Chondrocyte (in vitro differentiated cells): ENCODE measurements at regions not wholly inside any gene's neighbourhood (a gene's known extent, or its start where the extent isn't known, plus 50 kb on each side); places are given as distances from the start of the nearest gene placed in this dataset.

Experiments
- DNase-seq: peaks from one replicate; pipeline ENCODE4 v3.0.0; 2021; ENCODE audit warnings: mixed read lengths, low spot score
- H3K27ac Mint-ChIP-seq: one replicate; pipeline ENCODE4 v1.8.0; 2021; ENCODE audit warnings: mild to moderate bottlenecking, moderate library complexity, mixed read lengths; ENCODE audit not compliant: unreplicated experiment
- H3K27me3 Mint-ChIP-seq: 2 replicates; pipeline ENCODE4 v1.8.0; 2021; ENCODE audit warnings: low read depth, mixed read lengths
- H3K36me3 Mint-ChIP-seq: 2 replicates; pipeline ENCODE4 v1.8.0; 2021; ENCODE audit warnings: low read depth, mixed read lengths
- H3K4me1 Mint-ChIP-seq: 2 replicates; pipeline ENCODE4 v1.8.0; 2021; ENCODE audit warnings: low read depth, mild to moderate bottlenecking, mixed read lengths
- H3K4me3 Mint-ChIP-seq: one replicate; pipeline ENCODE4 v1.8.0; 2021; ENCODE audit warnings: mild to moderate bottlenecking, moderate library complexity, mixed read lengths; ENCODE audit not compliant: unreplicated experiment
- H3K9me3 Mint-ChIP-seq: 2 replicates; pipeline ENCODE4 v1.8.0; 2021; ENCODE audit warnings: low read depth, mixed read lengths
- CTCF ChIP-seq: fragments of 200-600 bp; sonication (generic); IDR thresholded peaks from 2 replicates; pipeline ENCODE4 v1.5.0; 2021; ENCODE audit warnings: antibody characterized with exemption, mild to moderate bottlenecking, moderate library complexity

DNA sequence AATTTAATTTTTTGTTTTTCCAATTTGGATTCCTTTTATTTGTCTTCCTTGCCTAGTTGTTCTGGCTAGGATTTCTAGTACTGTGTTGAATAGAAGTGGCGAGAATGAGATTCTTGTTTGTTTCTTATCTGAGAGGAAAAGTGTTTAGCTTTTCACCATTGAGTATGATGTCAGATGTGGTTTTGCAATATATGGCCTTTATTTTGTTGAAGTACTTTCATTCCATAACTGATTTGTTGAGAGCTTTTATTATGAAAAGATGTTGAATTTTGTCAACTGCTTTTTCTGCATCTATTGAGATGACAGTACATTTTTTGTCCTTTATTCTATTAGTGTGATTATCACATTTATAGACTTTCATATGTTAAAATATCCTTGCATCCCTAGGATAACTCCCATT, 462.0 kb downstream of the CCDC91 start:
- TF ChIP-seq CTCF: no peak
- no peak for DNase-seq
- Mint-ChIP-seq H3K9me3 (peaks cover 14% of the 10 kb centered on the region), H3K27me3 (peaks cover 2% of the 10 kb centered on the region), H3K4me3 (no peak overlapping the region), H3K27ac (no peak overlapping the region), H3K36me3 (peaks cover 2% of the 10 kb centered on the region), H3K4me1 (no peaks in the 10 kb centered on the region)

DNA sequence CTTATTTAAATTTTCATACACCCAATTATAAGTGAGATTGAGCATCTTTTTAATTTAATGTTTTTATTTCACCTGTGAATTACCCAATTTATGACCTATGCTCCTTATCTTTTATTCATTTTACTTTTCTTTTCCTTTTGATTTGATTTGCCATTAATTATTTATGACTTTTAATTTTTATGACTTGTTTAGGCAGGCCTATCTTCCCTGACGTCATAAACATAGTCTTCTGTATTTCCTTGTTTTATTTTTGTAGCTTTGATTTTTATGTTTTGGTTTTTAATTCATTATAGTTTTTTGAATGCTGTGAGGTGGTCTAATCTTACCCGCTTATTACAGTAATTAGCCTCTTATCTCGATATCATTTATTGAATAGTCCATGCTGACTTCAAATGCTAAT, 467.1 kb upstream of the FAR2 start:
- Mint-ChIP-seq H3K27ac (no peak overlapping the region), H3K9me3 (peaks cover 11% of the 10 kb centered on the region), H3K36me3 (no peaks in the 10 kb centered on the region), H3K4me3 (no peak overlapping the region), H3K27me3 (no peaks in the 10 kb centered on the region), H3K4me1 (peaks cover 3% of the 10 kb centered on the region)
- TF ChIP-seq CTCF: no peak
- no peak for DNase-seq

DNA sequence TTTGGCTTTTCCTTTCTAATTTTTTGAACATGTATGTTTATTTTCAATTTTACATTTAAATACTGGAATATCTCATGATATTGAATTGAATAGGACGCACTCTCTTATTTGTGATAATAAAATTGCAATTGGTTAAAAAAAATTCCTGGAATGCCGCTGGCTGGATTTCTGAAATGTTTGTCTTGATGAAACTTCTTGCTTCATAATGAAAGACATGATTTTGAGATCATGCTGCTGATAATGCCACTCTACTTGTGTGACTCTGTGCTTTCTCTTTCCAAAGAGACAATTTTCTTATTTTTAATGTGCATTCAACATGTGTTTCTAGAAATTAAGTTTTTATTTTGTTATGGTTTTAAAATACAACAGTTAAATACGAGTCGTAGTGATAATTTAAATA, 465.7 kb upstream of the FAR2 start:
- peaks cover 3% of the 10 kb centered on the region for H3K4me1 Mint-ChIP-seq
- H3K36me3 Mint-ChIP-seq: no peaks in the 10 kb centered on the region
- no peak for DNase-seq
- H3K27ac Mint-ChIP-seq: no peak overlapping the region
- no peak overlapping the region for H3K4me3 Mint-ChIP-seq
- TF ChIP-seq CTCF: no peak
- H3K27me3 Mint-ChIP-seq: no peaks in the 10 kb centered on the region
- H3K9me3 Mint-ChIP-seq: peaks cover 4% of the 10 kb centered on the region

- no peak for TF ChIP-seq CTCF
- no peak overlapping the region for H3K4me3 Mint-ChIP-seq
- H3K27ac Mint-ChIP-seq: no peak overlapping the region
- peaks cover 4% of the 10 kb centered on the region for H3K9me3 Mint-ChIP-seq
- DNase-seq: no peak
- H3K36me3 Mint-ChIP-seq: no peaks in the 10 kb centered on the region
- no peaks in the 10 kb centered on the region for H3K4me1 Mint-ChIP-seq
- H3K27me3 Mint-ChIP-seq: no peaks in the 10 kb centered on the region
Measured at GRCh38 chr12:28689398-28690175, 459.5 kb upstream of the FAR2 start.

GRCh38 chr12:28693565-28694219, 455.4 kb upstream of the FAR2 start:
- TF ChIP-seq CTCF: no peak
- Mint-ChIP-seq H3K27me3 (no peaks in the 10 kb centered on the region), H3K36me3 (no peaks in the 10 kb centered on the region), H3K4me1 (no peaks in the 10 kb centered on the region), H3K4me3 (no peak overlapping the region), H3K9me3 (peaks cover under 1% of the 10 kb centered on the region), H3K27ac (no peak overlapping the region)
- no peak for DNase-seq
